Testis (tissue), 2 donors: ENCODE measurements at regions not wholly inside any gene's neighbourhood (a gene's known extent, or its start where the extent isn't known, plus 50 kb on each side); places are given as distances from the start of the nearest gene placed in this dataset.

Experiments used
- POLR2A ChIP-seq: fragments of 450-650 bp; IDR thresholded peaks from one replicate; pipeline ENCODE4 v1.6.1; 2017; ENCODE audit warnings: antibody characterized with exemption, mild to moderate bottlenecking, moderate library complexity
- TF ChIP-seq, protein P1 (sequence below), 3 experiments: fragments of 450-650 bp in 2 of 3; fragments of 200-600 bp in 1 of 3; sonication (generic) in 1 of 3; IDR thresholded peaks; one replicate each; pipeline ENCODE4 v1.5.1; 2016 to 2019; ENCODE audit warnings: antibody characterized with exemption in 3 of 3, mild to moderate bottlenecking in 2 of 3, moderate library complexity in 1 of 3

GRCh38 chr2:236975766-236976165 lies 109.9 kb upstream of the COPS8 start:
- TF ChIP-seq, protein P1, sequence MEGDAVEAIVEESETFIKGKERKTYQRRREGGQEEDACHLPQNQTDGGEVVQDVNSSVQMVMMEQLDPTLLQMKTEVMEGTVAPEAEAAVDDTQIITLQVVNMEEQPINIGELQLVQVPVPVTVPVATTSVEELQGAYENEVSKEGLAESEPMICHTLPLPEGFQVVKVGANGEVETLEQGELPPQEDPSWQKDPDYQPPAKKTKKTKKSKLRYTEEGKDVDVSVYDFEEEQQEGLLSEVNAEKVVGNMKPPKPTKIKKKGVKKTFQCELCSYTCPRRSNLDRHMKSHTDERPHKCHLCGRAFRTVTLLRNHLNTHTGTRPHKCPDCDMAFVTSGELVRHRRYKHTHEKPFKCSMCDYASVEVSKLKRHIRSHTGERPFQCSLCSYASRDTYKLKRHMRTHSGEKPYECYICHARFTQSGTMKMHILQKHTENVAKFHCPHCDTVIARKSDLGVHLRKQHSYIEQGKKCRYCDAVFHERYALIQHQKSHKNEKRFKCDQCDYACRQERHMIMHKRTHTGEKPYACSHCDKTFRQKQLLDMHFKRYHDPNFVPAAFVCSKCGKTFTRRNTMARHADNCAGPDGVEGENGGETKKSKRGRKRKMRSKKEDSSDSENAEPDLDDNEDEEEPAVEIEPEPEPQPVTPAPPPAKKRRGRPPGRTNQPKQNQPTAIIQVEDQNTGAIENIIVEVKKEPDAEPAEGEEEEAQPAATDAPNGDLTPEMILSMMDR (IDR thresholded peaks at IDR 0.05), result no peak
- no peak for TF ChIP-seq POLR2A
